ENCODE measurements at regions not wholly inside any gene's neighbourhood (a gene's known extent, or its start where the extent isn't known, plus 50 kb on each side); places are given as distances from the start of the nearest gene placed in this dataset.

- Histone ChIP-seq H3K9me3 (ENCODE audit: low read depth, low read length, poor library complexity, severe bottlenecking) (no peaks in the 10 kb centered on the region), H3K36me3 (ENCODE audit: insufficient read depth, low read length, poor library complexity, severe bottlenecking) (no peaks in the 10 kb centered on the region), H3K27ac (ENCODE audit: low read depth, low read length, poor library complexity, severe bottlenecking) (no peak overlapping the region), H3K4me3 (ENCODE audit: low read depth, low read length, poor library complexity, severe bottlenecking) (no peak overlapping the region), H3K27me3 (replicated peaks; ENCODE audit: insufficient read depth, low read depth, low read length, poor library complexity) (no peaks in the 10 kb centered on the region), H3K4me1 (ENCODE audit: insufficient read depth, low read length, poor library complexity, severe bottlenecking) (no peaks in the 10 kb centered on the region)
- TF ChIP-seq, protein P1, sequence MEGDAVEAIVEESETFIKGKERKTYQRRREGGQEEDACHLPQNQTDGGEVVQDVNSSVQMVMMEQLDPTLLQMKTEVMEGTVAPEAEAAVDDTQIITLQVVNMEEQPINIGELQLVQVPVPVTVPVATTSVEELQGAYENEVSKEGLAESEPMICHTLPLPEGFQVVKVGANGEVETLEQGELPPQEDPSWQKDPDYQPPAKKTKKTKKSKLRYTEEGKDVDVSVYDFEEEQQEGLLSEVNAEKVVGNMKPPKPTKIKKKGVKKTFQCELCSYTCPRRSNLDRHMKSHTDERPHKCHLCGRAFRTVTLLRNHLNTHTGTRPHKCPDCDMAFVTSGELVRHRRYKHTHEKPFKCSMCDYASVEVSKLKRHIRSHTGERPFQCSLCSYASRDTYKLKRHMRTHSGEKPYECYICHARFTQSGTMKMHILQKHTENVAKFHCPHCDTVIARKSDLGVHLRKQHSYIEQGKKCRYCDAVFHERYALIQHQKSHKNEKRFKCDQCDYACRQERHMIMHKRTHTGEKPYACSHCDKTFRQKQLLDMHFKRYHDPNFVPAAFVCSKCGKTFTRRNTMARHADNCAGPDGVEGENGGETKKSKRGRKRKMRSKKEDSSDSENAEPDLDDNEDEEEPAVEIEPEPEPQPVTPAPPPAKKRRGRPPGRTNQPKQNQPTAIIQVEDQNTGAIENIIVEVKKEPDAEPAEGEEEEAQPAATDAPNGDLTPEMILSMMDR (conservative IDR thresholded peaks at IDR 0.05; ENCODE audit: low read depth, low read length) = no peak
- TF ChIP-seq EZH2 (IDR thresholded peaks at IDR 0.05; ENCODE audit: borderline replicate concordance, low read depth, low read length, poor library complexity, severe bottlenecking) = no peak
- intact Hi-C loops (cut with micrococcal nuclease; ENCODE audit: unreplicated experiment) = loop anchor here (10.0 kb wide), 1 partner anchor 1886 kb away; no protein-coding TSS in a partner anchor
- POLR2A ChIA-PET (ENCODE audit: low non-redundant PET) = interaction anchor here (0.7 kb wide), 1 partner anchor 274 kb away, joined by 5 read pairs; no protein-coding TSS in a partner anchor
- CTCF ChIA-PET = no interaction called here
- DNase-seq (ENCODE audit: low spot score) = no peak
- BruUV-seq (replicated peaks) = no TSS peak
Observed at GRCh38 chr3:22111226-22111625, 360.2 kb upstream of the ZNF385D start.

DNA sequence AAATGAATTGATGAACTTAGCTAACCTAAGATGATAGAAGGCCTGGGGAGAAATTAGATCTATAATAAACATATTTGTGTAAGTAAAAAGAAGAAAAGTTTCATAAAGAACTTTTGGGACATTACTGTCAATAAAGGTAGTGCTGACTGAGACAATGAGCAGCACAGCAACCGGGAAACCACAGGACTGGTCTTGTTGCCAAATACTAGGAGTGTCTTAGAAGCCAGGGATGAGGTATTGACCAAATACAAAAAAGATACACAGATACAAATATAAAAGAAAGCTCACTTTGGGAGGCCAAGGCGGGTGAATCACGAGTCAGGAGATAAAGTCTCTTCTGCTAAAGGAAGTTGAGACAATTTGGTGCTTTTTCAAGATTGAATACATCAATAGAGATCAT, 362.4 kb upstream of the ZNF385D start:
- Histone ChIP-seq H3K9me3 (ENCODE audit: low read depth, low read length, poor library complexity, severe bottlenecking) (no peaks in the 10 kb centered on the region), H3K4me1 (ENCODE audit: insufficient read depth, low read length, poor library complexity, severe bottlenecking) (no peaks in the 10 kb centered on the region), H3K4me3 (ENCODE audit: low read depth, low read length, poor library complexity, severe bottlenecking) (no peak overlapping the region), H3K27me3 (replicated peaks; ENCODE audit: insufficient read depth, low read depth, low read length, poor library complexity) (no peaks in the 10 kb centered on the region), H3K36me3 (ENCODE audit: insufficient read depth, low read length, poor library complexity, severe bottlenecking) (no peaks in the 10 kb centered on the region), H3K27ac (ENCODE audit: low read depth, low read length, poor library complexity, severe bottlenecking) (no peak overlapping the region)
- intact Hi-C loops (cut with micrococcal nuclease; ENCODE audit: unreplicated experiment) = loop anchor here (10.0 kb wide), 1 partner anchor 1889 kb away; no protein-coding TSS in a partner anchor
- ChIA-PET POLR2A (ENCODE audit: low non-redundant PET) (no interaction called here), CTCF (no interaction called here)
- DNase-seq (ENCODE audit: low spot score) = no peak
- TF ChIP-seq, protein P1 (conservative IDR thresholded peaks at IDR 0.05; ENCODE audit: low read depth, low read length) = no peak
- TF ChIP-seq EZH2 (IDR thresholded peaks at IDR 0.05; ENCODE audit: borderline replicate concordance, low read depth, low read length, poor library complexity, severe bottlenecking) = no peak
- no TSS peak for BruUV-seq (replicated peaks)

DNA sequence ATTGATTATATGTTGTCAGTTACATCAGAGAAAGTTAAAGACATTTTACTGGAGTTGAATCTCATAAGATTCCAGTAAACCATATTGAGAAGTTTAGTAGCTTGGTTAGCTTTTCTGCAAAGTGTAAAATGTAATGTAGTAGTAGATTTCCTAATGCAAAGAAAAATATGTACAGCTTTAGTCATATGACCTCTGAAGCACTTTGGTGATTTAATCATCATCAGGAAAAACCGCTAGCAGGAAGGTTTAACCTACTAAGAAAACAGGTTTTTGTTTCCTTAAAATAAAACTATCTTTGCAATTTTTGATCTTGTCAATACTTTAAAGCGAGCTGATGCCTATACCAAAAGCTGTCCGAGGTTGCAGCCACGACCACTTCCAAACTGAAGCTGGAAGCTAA, 364.6 kb upstream of the ZNF385D start:
- Histone ChIP-seq H3K9me3 (ENCODE audit: low read depth, low read length, poor library complexity, severe bottlenecking) (no peaks in the 10 kb centered on the region), H3K27ac (ENCODE audit: low read depth, low read length, poor library complexity, severe bottlenecking) (no peak overlapping the region), H3K27me3 (replicated peaks; ENCODE audit: insufficient read depth, low read depth, low read length, poor library complexity) (no peaks in the 10 kb centered on the region), H3K4me3 (ENCODE audit: low read depth, low read length, poor library complexity, severe bottlenecking) (no peak overlapping the region), H3K4me1 (ENCODE audit: insufficient read depth, low read length, poor library complexity, severe bottlenecking) (no peaks in the 10 kb centered on the region), H3K36me3 (ENCODE audit: insufficient read depth, low read length, poor library complexity, severe bottlenecking) (no peaks in the 10 kb centered on the region)
- DNase-seq (ENCODE audit: low spot score) = no peak
- TF ChIP-seq, protein P1 (conservative IDR thresholded peaks at IDR 0.05; ENCODE audit: low read depth, low read length) = no peak
- no peak for TF ChIP-seq EZH2 (IDR thresholded peaks at IDR 0.05; ENCODE audit: borderline replicate concordance, low read depth, low read length, poor library complexity, severe bottlenecking)
- POLR2A ChIA-PET (ENCODE audit: low non-redundant PET) = no interaction called here
- BruUV-seq (replicated peaks) = no TSS peak
- intact Hi-C loops (cut with micrococcal nuclease; ENCODE audit: unreplicated experiment) = loop anchor here (10.0 kb wide), 1 partner anchor 1891 kb away; no protein-coding TSS in a partner anchor
- CTCF ChIA-PET = no interaction called here
